ENCODE measurements at regions not wholly inside any gene's neighbourhood (a gene's known extent, or its start where the extent isn't known, plus 50 kb on each side); places are given as distances from the start of the nearest gene placed in this dataset.

GRCh38 chr10:62580396-62580795 is 206.2 kb downstream of the ZNF365 start:
- in situ Hi-C loops (cut with HindIII; ENCODE audit: low sequenced_read_pairs): no loop called here
- no peak overlapping the region for H3K4me3 ChIP-seq (ENCODE audit: low read depth, low read length)
- DNase-seq (ENCODE audit: low read depth, low spot score): peak; percentile 22
- TF ChIP-seq, protein P1, sequence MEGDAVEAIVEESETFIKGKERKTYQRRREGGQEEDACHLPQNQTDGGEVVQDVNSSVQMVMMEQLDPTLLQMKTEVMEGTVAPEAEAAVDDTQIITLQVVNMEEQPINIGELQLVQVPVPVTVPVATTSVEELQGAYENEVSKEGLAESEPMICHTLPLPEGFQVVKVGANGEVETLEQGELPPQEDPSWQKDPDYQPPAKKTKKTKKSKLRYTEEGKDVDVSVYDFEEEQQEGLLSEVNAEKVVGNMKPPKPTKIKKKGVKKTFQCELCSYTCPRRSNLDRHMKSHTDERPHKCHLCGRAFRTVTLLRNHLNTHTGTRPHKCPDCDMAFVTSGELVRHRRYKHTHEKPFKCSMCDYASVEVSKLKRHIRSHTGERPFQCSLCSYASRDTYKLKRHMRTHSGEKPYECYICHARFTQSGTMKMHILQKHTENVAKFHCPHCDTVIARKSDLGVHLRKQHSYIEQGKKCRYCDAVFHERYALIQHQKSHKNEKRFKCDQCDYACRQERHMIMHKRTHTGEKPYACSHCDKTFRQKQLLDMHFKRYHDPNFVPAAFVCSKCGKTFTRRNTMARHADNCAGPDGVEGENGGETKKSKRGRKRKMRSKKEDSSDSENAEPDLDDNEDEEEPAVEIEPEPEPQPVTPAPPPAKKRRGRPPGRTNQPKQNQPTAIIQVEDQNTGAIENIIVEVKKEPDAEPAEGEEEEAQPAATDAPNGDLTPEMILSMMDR (IDR thresholded peaks at IDR 0.05; ENCODE audit: low read depth, low read length): no peak

DNA sequence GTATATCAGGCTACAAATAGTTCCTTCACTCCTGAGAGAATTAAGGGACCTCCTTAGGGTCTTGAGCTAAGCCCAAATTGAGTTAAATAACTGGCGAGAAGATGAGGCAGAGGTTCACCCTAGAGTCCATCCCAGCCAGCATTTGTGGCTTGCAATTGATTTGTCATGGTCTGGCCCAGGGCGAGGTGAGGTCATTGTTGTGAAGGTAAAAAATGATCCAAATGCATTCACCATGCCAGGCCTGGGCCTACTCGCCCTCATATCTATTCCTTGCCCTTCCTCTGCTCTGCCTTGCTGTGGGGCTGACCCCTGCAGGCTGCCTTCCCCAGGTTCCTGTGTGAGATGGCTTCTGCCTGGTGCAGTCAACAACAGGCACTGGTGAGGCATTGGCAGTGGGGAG is 207.2 kb downstream of the ZNF365 start:
- in situ Hi-C loops (cut with HindIII; ENCODE audit: low sequenced_read_pairs): no loop called here
- TF ChIP-seq, protein P1 (IDR thresholded peaks at IDR 0.05; ENCODE audit: low read depth, low read length): no peak
- H3K4me3 ChIP-seq (ENCODE audit: low read depth, low read length): no peak overlapping the region
- peak; percentile 21 for DNase-seq (ENCODE audit: low read depth, low spot score)

DNA sequence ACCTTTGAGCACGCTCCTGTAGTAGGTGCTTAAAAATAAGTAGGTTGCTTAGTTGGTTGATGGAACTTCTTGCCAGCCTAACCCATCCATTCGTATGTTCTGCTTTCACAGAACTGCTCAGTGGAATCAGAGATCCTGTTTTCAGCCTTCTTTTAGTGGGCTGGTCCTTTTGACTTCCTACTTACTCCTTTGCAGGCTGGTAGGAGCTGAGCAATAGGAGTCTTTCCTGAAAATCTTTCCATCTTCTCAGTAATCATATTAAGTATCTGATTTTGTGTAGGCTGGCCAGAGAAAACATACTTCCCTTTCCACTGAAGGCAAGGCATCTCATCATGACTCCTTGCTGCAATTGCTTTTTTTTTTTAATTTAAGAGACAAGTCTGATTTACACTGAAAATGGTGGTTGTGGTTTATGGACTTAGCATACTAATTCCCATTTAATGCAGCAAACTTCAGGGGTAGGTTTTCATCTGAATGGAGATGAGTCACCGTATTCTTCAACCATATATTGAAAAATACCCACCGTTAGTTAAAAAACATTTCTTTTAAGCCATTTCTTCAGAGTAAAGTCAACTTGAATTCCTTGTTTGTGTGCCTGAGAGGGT is 208.0 kb downstream of the ZNF365 start:
- in situ Hi-C loops (cut with HindIII; ENCODE audit: low sequenced_read_pairs): no loop called here
- H3K4me3 ChIP-seq (ENCODE audit: low read depth, low read length): no peak overlapping the region
- peak; percentile 89 for DNase-seq (ENCODE audit: low read depth, low spot score)
- TF ChIP-seq, protein P1 (IDR thresholded peaks at IDR 0.05; ENCODE audit: low read depth, low read length): no peak

GRCh38 chr10:62582804-62583208 is 208.6 kb downstream of the ZNF365 start:
- DNase-seq (ENCODE audit: low read depth, low spot score): peak; percentile 96
- H3K4me3 ChIP-seq (ENCODE audit: low read depth, low read length): no peak overlapping the region
- TF ChIP-seq, protein P1 (IDR thresholded peaks at IDR 0.05; ENCODE audit: low read depth, low read length): no peak
- in situ Hi-C loops (cut with HindIII; ENCODE audit: low sequenced_read_pairs): no loop called here

GRCh38 chr10:62583876-62584615 is 209.9 kb downstream of the ZNF365 start:
- no peak overlapping the region for H3K4me3 ChIP-seq (ENCODE audit: low read depth, low read length)
- TF ChIP-seq, protein P1 (IDR thresholded peaks at IDR 0.05; ENCODE audit: low read depth, low read length): no peak
- in situ Hi-C loops (cut with HindIII; ENCODE audit: low sequenced_read_pairs): no loop called here
- DNase-seq (ENCODE audit: low read depth, low spot score): peak; percentile 95

- in situ Hi-C loops (cut with HindIII; ENCODE audit: low sequenced_read_pairs): no loop called here
- TF ChIP-seq, protein P1 (IDR thresholded peaks at IDR 0.05; ENCODE audit: low read depth, low read length): no peak
- peak; percentile 56 for DNase-seq (ENCODE audit: low read depth, low spot score)
- no peak overlapping the region for H3K4me3 ChIP-seq (ENCODE audit: low read depth, low read length)
Observed at GRCh38 chr10:62584731-62585130, 210.6 kb downstream of the ZNF365 start.

Data from astrocyte of the spinal cord (primary cell).